ENCODE measurements at regions not wholly inside any gene's neighbourhood (a gene's known extent, or its start where the extent isn't known, plus 50 kb on each side); places are given as distances from the start of the nearest gene placed in this dataset.
"Not testable (repeated sequence)": the region's sequence is repeated elsewhere in the genome, so short reads cannot be mapped to it uniquely, and the experiment has no call there.

GRCh38 chr6:170067181-170067641 lies 223.7 kb downstream of the DLL1 start:
- no peak overlapping the region for H3K9ac ChIP-seq (ENCODE audit: low read length)
- H3K36me3 ChIP-seq (ENCODE audit: control insufficient read depth, insufficient read depth, low read length), result no peaks in the 10 kb centered on the region
- H3K4me1 ChIP-seq (ENCODE audit: control insufficient read depth, insufficient read depth, low read length), result no peaks in the 10 kb centered on the region
- H3K27me3 ChIP-seq (ENCODE audit: control insufficient read depth, insufficient read depth, low read length), result peaks cover 3% of the 10 kb centered on the region
- no peak overlapping the region for H3K27ac ChIP-seq (ENCODE audit: low read depth, low read length)
- H3K4me3 ChIP-seq (ENCODE audit: low read length), result no peak overlapping the region

GRCh38 chr6:170066679-170067078 lies 224.2 kb downstream of the DLL1 start:
- Histone ChIP-seq H3K4me1 (ENCODE audit: control insufficient read depth, insufficient read depth, low read length) (no peaks in the 10 kb centered on the region), H3K36me3 (ENCODE audit: control insufficient read depth, insufficient read depth, low read length) (no peaks in the 10 kb centered on the region), H3K4me3 (ENCODE audit: low read length) (no peak overlapping the region), H3K9ac (ENCODE audit: low read length) (no peak overlapping the region), H3K27ac (ENCODE audit: low read depth, low read length) (no peak overlapping the region), H3K27me3 (ENCODE audit: control insufficient read depth, insufficient read depth, low read length) (peaks cover 3% of the 10 kb centered on the region)

GRCh38 chr6:170063851-170064602 lies 226.9 kb downstream of the DLL1 start:
- no peak overlapping the region for H3K27ac ChIP-seq (ENCODE audit: low read depth, low read length)
- peaks cover 3% of the 10 kb centered on the region for H3K27me3 ChIP-seq (ENCODE audit: control insufficient read depth, insufficient read depth, low read length)
- H3K4me3 ChIP-seq (ENCODE audit: low read length), result no peak overlapping the region
- no peak overlapping the region for H3K9ac ChIP-seq (ENCODE audit: low read length)
- no peaks in the 10 kb centered on the region for H3K36me3 ChIP-seq (ENCODE audit: control insufficient read depth, insufficient read depth, low read length)
- H3K4me1 ChIP-seq (ENCODE audit: control insufficient read depth, insufficient read depth, low read length), result no peaks in the 10 kb centered on the region

- no peak overlapping the region for H3K4me3 ChIP-seq (ENCODE audit: low read length)
- no peak overlapping the region for H3K9ac ChIP-seq (ENCODE audit: low read length)
- no peaks in the 10 kb centered on the region for H3K4me1 ChIP-seq (ENCODE audit: control insufficient read depth, insufficient read depth, low read length)
- peaks cover 3% of the 10 kb centered on the region for H3K27me3 ChIP-seq (ENCODE audit: control insufficient read depth, insufficient read depth, low read length)
- no peak overlapping the region for H3K27ac ChIP-seq (ENCODE audit: low read depth, low read length)
- H3K36me3 ChIP-seq (ENCODE audit: control insufficient read depth, insufficient read depth, low read length), result no peaks in the 10 kb centered on the region
These were observed 227.4 kb downstream of the DLL1 start for GRCh38 chr6:170063431-170063830.

- Histone ChIP-seq H3K9ac (ENCODE audit: low read length) (no peak overlapping the region), H3K4me3 (ENCODE audit: low read length) (no peak overlapping the region), H3K27ac (ENCODE audit: low read depth, low read length) (no peak overlapping the region), H3K36me3 (ENCODE audit: control insufficient read depth, insufficient read depth, low read length) (no peaks in the 10 kb centered on the region), H3K27me3 (ENCODE audit: control insufficient read depth, insufficient read depth, low read length) (peaks cover 3% of the 10 kb centered on the region), H3K4me1 (ENCODE audit: control insufficient read depth, insufficient read depth, low read length) (no peaks in the 10 kb centered on the region)
These were observed 228.0 kb downstream of the DLL1 start for GRCh38 chr6:170062915-170063241.

GRCh38 chr6:170062209-170062914 lies 228.5 kb downstream of the DLL1 start:
- H3K27ac ChIP-seq (ENCODE audit: low read depth, low read length), result no peak overlapping the region
- H3K36me3 ChIP-seq (ENCODE audit: control insufficient read depth, insufficient read depth, low read length), result no peaks in the 10 kb centered on the region
- no peaks in the 10 kb centered on the region for H3K4me1 ChIP-seq (ENCODE audit: control insufficient read depth, insufficient read depth, low read length)
- no peak overlapping the region for H3K9ac ChIP-seq (ENCODE audit: low read length)
- H3K27me3 ChIP-seq (ENCODE audit: control insufficient read depth, insufficient read depth, low read length), result peaks cover 3% of the 10 kb centered on the region
- no peak overlapping the region for H3K4me3 ChIP-seq (ENCODE audit: low read length)

GRCh38 chr6:170058878-170059485 lies 231.9 kb downstream of the DLL1 start:
- H3K27ac ChIP-seq (ENCODE audit: low read depth, low read length), result no peak overlapping the region
- H3K4me3 ChIP-seq (ENCODE audit: low read length), result no peak overlapping the region
- H3K36me3 ChIP-seq (ENCODE audit: control insufficient read depth, insufficient read depth, low read length), result no peaks in the 10 kb centered on the region
- H3K27me3 ChIP-seq (ENCODE audit: control insufficient read depth, insufficient read depth, low read length), result no peaks in the 10 kb centered on the region
- H3K9ac ChIP-seq (ENCODE audit: low read length), result no peak overlapping the region
- H3K4me1 ChIP-seq (ENCODE audit: control insufficient read depth, insufficient read depth, low read length), result no peaks in the 10 kb centered on the region

- Histone ChIP-seq H3K4me1 (ENCODE audit: control insufficient read depth, insufficient read depth, low read length) (no peaks in the 10 kb centered on the region), H3K4me3 (ENCODE audit: low read length) (no peak overlapping the region), H3K36me3 (ENCODE audit: control insufficient read depth, insufficient read depth, low read length) (no peaks in the 10 kb centered on the region), H3K27ac (ENCODE audit: low read depth, low read length) (no peak overlapping the region), H3K9ac (ENCODE audit: low read length) (no peak overlapping the region), H3K27me3 (ENCODE audit: control insufficient read depth, insufficient read depth, low read length) (no peaks in the 10 kb centered on the region)
These were observed 232.7 kb downstream of the DLL1 start for GRCh38 chr6:170057961-170058877.

GRCh38 chr6:170057034-170057734 lies 233.7 kb downstream of the DLL1 start:
- Histone ChIP-seq H3K4me3 (ENCODE audit: low read length) (no peak overlapping the region), H3K36me3 (ENCODE audit: control insufficient read depth, insufficient read depth, low read length) (no peaks in the 10 kb centered on the region), H3K9ac (ENCODE audit: low read length) (no peak overlapping the region), H3K4me1 (ENCODE audit: control insufficient read depth, insufficient read depth, low read length) (no peaks in the 10 kb centered on the region), H3K27ac (ENCODE audit: low read depth, low read length) (no peak overlapping the region), H3K27me3 (ENCODE audit: control insufficient read depth, insufficient read depth, low read length) (no peaks in the 10 kb centered on the region)

GRCh38 chr6:170056278-170056711 lies 234.6 kb downstream of the DLL1 start:
- H3K27me3 ChIP-seq (ENCODE audit: control insufficient read depth, insufficient read depth, low read length), result no peaks in the 10 kb centered on the region
- H3K4me1 ChIP-seq (ENCODE audit: control insufficient read depth, insufficient read depth, low read length), result no peaks in the 10 kb centered on the region
- no peak overlapping the region for H3K9ac ChIP-seq (ENCODE audit: low read length)
- H3K36me3 ChIP-seq (ENCODE audit: control insufficient read depth, insufficient read depth, low read length), result no peaks in the 10 kb centered on the region
- H3K27ac ChIP-seq (ENCODE audit: low read depth, low read length), result no peak overlapping the region
- H3K4me3 ChIP-seq (ENCODE audit: low read length), result no peak overlapping the region

GRCh38 chr6:170055797-170056196 lies 235.1 kb downstream of the DLL1 start:
- not testable (repeated sequence) for H3K4me1 ChIP-seq (ENCODE audit: control insufficient read depth, insufficient read depth, low read length); H3K27ac ChIP-seq (ENCODE audit: low read depth, low read length); H3K36me3 ChIP-seq (ENCODE audit: control insufficient read depth, insufficient read depth, low read length); H3K27me3 ChIP-seq (ENCODE audit: control insufficient read depth, insufficient read depth, low read length); H3K9ac ChIP-seq (ENCODE audit: low read length); H3K4me3 ChIP-seq (ENCODE audit: low read length)

Data from rectal smooth muscle tissue (tissue), 1 donor.